ENCODE measurements at regions not wholly inside any gene's neighbourhood (a gene's known extent, or its start where the extent isn't known, plus 50 kb on each side); places are given as distances from the start of the nearest gene placed in this dataset.

DNA sequence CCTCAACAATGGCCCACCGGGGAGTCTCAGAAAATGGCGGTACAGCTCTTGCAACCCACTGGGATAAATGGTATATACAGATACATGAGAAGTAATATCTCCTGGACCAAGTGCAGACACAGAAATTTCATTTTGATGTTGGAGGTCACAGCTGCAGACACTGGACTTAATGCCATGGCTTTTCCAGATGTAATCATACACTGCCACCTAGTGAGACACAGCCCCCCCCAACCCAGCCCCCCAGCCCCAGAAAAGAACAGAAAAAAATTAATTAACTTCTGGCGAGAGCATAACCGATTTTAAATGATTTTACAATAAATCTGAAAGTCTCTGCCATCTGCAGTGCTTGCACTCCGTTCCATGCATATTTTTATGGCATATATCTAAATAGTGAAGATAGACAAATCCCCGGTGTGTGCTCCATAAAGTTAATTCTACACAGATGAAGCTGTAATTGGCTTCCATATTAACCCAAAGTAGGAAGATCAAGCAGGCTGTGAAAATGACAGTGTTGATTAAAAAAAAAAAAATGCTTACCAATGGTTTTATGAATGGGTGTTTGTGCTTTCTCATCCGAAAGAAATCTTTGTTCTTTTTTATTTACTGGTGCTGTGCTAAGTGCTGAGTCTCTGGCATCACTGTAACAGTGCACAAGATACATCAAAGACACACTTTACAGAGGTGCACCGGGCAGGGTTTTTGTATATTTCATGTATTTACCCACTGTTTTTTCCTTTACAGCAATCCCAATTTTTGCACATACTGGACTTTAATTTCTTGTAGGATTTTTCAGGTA lies 804.1 kb downstream of the TFAP2A start:
- no peak for DNase-seq (ENCODE audit: low spot score)

DNA sequence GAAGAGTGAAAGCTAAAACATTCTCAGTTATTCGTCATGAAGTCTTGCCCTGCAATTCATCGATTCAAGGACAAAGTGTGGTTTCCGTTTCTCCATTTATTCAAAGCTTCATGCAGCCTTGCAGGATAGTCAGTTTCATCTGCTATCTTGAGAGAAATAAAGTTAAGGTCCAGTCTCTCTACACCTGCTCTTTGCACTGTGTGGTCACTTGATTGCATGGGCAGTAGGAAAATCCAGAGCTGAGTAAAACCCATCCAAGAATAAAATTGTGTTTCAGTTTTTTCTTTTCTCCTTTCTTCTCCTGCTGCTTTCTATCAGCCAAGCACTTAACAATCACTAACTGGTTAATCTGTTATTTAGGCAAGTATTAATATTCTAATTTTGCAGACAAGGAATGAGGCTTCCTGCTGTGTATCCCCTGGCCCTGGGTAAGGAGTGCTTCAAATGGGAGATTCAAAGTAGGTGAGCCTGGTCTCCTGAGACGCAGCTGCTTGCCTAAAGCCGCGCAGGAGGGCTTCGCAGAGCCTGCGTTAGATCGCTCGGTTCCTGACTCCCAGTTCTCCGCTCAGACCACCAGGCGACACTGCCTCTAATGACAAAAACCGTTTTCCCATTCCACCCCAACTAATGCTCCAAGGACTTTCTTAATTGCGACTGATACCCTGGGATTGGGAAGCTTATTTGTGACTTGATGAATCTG lies 808.3 kb downstream of the TFAP2A start:
- no peak for DNase-seq (ENCODE audit: low spot score)

DNA sequence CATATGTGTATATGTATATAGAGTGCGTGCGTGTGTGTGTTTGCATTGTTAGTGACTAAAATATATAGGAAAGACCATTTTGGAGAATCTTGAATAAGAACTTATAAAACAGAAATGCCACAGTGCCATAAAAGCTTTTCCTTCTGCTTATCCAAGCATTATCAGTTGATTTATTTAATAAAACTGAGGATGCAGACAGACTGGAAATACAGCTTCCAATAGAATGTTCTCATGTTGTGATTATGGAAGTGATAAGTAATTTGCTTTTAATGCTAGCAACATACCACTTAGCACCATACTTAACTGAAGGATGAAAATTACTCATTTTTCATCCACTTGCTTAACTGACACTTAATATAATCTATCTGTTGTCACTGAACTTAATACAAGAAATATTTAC lies 820.1 kb downstream of the TFAP2A start:
- DNase-seq (ENCODE audit: low spot score) = no peak

DNA sequence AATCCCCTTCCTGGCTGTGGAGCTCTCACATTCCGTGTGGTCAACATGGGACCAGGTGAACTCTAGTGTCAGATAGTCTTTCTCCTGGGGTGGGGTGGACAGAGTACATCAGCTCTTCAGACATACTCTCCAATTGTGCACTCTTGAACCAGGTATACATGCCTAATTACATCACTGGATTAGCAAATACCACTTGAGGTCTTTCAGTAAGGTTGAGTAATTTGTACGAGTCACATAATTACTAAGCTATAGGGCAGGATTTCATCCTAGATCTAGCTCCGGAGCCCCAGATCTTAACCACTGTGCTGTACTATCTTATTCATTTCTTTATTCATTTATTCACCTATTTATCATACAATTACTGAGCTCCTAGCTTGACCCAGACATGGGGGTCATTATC lies 821.3 kb downstream of the TFAP2A start:
- no peak for DNase-seq (ENCODE audit: low spot score)

DNA sequence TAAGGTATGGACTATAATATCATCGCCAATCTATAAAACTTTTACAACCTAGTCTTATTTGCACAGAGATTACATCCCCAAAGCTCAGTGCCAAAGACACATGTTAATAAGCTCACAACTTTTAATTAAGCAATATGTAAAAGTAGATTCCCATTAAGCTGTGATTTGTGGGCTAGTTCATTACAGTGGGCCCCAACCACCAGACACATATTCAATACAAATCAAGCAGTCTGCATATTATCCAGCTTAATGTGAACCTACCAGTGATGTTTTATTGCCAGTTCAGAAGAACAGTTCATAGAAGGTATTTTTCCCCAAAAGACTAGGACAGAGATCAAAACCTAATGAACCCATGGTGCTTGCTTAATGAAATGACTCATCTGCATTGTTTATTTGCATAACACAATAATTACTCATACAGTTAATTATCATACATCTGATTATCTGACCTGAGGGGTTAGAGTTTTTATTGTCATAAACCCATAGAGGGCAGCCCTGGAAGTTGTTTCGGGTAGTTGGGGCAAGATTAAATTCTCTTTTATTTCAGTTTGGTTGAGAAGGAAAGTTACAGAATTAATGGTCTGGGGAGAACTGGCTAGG lies 831.0 kb downstream of the TFAP2A start:
- no peak for DNase-seq (ENCODE audit: low spot score)

DNA sequence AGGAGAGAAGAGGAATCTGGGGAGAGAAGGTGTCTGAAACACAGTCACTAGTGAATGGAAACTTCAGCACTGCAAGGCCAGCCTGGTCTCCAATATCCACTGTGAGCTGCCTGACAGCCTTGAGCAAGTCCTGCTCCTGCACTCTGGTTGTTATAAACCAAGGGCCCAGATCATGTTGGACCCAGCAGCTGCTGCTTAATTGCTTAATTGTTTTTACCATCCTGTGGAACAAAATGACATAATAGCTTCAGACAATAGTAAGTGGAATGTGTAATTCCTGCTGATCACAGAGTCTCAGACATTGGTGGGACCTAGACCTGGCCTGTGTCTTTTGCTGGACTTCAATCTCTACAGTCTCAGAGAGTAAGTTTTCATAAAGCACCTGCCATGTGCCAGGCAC lies 833.7 kb downstream of the TFAP2A start:
- DNase-seq (ENCODE audit: low spot score) = no peak

DNA sequence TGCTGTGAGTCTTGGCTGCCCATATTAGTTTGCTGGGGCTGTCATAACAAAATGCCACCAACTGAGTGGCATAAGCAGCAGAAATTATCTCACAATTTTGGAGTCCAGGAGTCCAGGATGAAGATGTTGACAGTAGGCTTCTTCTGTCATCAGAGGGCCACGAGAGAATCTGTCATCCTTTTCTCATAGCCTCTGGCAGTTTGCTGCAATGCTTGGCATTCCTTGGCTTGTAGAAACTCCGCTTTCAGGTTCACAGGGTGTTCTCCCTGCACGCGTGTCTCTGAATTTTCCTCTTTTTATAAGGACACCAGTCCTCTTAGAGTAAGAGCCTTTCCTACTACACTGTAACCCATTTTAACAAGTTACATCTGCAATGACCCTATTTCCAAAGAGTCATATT lies 838.4 kb downstream of the TFAP2A start:
- DNase-seq (ENCODE audit: low spot score) = no peak

DNA sequence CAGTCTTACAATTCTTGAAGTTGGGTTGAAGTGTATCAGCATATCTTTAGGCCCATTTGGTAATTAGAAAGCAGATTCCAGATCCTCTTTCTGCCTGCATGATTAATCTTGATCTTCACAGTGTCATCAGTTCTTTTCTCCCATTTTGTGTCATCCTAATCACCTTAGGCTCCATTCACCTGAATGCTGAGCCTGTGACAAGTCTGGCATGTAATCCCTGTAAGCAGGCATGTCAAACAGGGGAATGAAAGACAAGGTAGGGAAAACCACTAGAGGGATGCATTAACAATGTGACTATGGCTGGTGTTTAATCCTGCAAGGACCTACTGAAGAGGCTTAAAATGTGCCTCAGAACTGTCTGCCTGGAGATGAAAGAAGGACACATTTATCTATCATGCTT lies 848.8 kb downstream of the TFAP2A start:
- no peak for DNase-seq (ENCODE audit: low spot score)

DNA sequence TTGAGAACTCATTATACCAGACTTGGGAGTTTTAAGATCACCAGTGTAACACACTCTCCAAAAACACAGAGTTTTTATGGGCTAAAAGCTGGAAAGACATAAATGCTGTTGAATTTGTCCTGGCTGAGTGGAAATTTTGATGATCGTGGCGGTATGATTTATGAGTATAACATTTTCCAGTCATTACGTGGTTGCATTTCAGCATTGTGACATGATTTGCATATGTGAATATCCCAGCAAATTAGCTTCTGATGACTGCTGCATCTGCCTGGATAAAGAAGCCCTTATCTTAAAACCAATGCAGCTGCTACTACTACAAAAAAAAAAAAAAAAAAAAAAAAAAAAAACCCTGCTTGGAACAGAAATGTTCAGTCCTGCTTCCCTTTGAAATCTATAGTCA lies 850.9 kb downstream of the TFAP2A start:
- DNase-seq (ENCODE audit: low spot score) = no peak

DNA sequence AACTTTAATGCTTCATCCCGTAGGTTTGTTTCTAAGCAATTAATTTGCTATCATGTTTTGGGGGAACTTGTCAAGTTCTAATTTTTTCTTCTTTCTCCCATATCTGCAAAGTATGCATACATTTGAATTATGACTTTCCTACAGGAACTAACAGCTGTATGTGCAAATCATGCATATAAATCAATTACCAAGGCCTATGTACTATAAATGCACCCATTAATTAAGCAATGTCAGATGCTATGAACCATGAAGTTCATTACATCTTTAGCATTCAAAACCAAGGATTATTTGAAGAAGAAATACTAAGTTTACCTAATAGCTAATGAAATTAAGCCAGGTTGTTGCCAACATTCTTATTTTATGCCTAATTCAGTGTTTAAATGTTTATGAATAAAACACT lies 851.3 kb downstream of the TFAP2A start:
- DNase-seq (ENCODE audit: low spot score) = no peak

DNA sequence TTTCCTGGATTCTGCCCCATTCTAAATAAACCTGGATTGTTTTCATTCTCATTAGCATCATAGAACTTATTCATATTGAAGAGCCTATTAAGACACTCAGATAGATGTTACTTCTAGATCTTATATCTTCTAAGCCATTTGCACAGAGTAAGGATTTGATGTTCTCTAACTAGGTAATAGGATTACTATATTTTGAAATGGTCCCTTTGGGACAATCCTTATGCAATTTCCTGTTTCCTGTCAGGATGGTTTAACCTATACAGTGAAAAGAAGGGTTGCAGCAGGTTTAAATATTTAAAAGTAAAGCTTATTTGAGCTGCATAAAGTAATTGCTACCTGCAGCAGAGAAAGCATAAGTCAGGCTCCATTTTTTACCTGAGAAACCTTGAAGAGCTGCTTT lies 860.1 kb downstream of the TFAP2A start:
- no peak for DNase-seq (ENCODE audit: low spot score)

DNA sequence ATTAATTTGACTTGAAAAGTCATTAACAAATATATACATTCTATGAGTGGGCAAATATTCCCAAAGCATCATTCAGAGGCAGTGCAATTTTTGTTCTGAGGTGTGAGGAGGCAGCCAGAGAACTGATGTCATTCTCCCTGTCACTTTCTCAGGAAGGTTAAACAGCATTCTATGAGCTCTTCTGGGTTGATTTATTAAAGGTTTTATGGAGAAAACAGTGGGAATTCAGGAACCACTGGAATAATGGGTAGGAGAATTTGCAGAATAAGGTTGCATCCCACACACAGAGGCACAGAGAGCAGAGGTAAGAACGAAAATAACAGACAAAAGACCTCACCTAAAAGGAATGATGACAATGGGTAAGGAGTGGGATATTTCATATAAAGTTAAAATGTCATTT lies 860.6 kb downstream of the TFAP2A start:
- no peak for DNase-seq (ENCODE audit: low spot score)

DNA sequence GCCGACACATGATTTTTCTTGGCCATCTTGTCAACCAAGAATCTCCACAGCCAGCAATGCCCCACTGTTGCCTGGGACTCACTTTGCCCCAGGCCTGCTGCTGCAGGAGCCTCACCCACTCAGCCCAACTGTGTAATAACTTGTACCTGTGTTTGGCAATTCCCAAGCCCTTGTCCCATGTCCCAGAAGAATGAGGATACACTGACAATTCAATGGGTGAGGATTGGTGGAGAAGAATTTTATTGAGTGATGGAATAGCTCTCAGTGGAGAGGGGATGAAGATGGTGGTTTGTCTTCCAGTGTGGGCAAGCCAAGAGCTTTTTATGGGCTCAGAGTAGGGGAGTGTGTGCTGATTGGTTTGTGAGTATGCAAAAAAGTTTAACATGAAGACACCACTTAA lies 861.9 kb downstream of the TFAP2A start:
- DNase-seq (ENCODE audit: low spot score) = no peak

DNA sequence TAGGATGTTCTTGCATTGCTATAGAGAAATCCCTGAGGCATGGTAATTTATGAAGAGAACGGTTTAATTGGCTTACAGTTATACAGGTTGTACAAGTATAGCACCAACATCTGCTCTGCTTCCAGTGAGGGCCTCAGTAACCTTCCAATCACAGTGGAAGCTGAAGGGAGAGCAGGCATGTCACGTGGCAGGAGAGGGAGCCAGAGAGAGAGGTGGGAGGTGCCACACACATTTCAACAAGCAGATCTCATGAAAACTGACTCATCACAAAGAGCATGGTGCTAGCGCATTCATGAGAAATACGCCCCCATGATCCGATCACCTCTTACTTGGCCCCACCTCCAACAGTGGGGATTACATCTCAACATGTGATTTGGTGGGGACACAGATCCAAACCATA lies 871.2 kb downstream of the TFAP2A start:
- no peak for DNase-seq (ENCODE audit: low spot score)

DNA sequence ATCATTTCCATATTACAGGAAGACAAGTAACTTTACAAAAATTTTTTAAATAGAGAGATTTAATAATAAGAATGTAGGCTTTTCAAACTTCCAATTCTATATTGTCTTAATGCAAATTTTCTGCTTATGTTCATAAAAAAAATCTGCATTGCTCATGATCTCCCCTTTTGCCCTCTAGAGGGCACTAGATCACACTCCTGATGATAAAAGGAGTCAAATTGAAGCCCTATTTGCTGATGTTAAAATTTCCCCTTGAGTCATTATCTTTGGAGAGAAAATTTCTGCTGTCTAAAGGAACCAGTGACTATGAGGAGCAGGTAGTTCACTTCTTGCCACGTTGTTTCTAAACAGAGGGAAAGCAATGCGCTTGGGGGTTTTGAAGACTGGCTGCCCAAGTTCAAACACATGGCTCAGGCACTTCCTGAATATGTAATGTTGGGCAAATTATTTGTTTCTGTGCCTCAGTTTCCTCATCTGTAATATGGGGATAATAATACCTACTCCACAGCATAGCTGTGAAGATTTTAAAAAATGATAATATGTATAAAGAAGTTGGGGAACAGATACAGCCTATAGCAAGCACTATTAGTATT lies 874.2 kb downstream of the TFAP2A start:
- peak; percentile 50 for DNase-seq (ENCODE audit: low spot score)

DNA sequence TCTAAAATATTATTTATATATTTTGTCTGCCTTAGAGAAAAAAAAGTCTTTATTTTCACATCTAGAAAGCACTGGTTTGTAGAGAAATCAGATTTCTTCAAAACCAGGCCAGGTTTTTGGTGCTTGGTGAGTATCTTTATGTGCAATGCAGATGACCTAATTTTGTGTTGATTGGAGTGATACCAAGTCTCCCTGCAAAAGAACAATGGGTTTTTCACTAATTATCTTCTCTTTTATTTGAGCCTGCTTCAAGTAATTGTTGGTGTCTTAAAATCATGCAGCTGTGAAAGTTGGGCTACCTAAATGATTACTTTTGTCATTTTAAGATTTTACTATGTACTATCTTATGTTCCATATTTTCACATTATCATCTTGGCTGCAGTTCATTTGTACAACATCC lies 874.7 kb downstream of the TFAP2A start:
- no peak for DNase-seq (ENCODE audit: low spot score)

DNA sequence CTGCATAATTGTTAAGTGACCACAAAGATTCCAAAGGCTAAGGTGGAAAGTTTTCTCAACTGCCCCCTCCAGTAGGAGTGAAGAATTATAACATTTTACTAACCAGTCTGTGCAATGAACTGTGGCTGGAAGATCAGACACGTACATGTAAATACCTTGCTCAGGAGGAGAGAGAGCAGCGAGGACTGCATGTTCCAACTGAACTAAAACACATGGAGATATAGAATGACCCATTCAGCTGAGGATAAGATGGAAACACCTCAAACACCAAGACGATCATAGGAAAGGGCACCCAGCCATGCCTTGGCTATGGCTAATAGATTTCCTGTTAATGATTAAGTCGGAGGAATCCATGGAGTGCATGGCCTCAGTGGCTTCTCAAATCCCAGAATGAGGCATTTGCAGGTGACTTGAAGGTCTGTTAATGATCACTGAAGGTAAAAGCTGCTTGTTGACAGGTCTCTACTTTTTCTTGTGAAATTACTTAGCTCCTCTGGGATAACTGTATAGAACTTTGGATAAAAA lies 875.6 kb downstream of the TFAP2A start:
- no peak for DNase-seq (ENCODE audit: low spot score)

DNA sequence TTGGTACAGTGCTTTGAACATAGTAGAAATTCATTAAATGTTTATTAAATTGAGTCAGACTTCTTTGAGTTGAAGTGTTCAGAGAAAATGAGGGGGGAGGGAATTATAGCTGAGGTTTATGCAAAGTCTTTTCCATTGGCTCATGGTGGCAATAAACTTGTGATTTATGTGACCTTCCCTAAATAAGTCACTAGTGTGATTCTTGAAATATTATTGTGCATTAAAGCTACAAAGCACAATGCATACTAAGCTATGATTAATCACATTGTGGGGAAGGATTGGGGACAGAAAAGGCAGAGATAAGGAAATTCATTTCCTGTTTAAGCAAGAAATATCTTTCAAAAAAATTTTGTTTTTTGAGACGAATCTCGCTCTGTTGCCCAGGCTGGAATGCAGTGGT lies 877.5 kb downstream of the TFAP2A start:
- DNase-seq (ENCODE audit: low spot score) = peak; percentile 34

DNA sequence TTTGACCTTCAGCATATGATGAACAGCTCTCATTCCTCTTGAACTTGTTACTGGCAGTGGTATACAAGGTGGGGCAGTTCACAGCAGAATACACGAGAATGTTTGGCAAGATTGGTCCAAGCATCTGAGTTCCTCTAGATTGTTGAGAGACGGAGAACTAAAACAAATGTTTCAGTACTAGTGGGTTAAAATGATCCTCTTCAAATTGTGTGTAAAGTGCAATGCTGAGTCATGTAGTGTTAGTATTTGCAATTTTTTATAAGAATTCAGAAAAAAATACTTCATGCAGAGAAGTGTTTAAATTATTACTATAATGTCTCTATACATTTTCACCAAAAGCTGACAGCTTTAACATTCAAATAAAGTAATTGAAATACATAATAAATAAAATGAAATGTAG lies 879.8 kb downstream of the TFAP2A start:
- no peak for DNase-seq (ENCODE audit: low spot score)

DNA sequence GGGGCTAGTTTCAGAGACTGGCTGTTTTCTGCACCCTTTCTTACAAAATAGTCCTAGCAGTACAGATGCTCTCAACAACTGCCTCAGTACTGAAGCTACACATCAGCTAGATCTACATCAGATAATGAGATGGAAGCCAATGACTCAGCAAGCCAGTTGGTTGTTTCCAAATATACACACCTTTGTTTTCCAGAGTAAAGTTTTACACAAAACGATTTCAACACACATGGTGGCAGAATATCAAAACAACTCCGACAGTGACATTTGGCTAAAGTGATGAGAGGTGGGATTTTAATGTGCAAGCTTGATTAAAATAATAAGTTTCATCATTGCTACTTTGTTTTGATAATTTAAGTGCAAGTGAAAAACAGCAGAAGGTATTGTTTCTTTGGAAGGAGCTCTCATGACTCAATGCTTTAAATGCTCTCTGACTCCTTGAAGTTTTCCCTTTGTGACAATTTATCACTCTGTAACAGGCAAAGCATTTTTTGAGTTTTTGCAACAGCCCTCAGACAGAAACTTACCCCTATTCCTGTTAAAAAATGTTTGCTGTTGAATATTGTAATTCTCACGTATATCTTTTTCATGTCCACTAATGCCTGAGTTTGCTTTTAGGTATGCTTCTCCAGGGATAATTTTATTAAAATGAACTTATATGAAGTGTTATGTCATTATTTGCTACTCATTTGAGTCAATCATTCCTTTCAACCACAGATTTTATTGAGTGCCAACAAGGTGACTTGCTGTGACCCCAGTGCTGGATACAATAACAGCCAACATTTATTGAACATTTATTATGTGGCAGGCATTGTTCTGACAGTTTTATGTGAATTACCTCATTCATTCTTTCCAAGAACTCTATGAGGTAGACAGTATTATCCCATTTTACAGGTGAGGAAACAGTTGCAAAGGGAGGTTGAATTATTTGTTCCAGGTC lies 882.0 kb downstream of the TFAP2A start:
- peak; percentile 5 for DNase-seq (ENCODE audit: low spot score)

DNA sequence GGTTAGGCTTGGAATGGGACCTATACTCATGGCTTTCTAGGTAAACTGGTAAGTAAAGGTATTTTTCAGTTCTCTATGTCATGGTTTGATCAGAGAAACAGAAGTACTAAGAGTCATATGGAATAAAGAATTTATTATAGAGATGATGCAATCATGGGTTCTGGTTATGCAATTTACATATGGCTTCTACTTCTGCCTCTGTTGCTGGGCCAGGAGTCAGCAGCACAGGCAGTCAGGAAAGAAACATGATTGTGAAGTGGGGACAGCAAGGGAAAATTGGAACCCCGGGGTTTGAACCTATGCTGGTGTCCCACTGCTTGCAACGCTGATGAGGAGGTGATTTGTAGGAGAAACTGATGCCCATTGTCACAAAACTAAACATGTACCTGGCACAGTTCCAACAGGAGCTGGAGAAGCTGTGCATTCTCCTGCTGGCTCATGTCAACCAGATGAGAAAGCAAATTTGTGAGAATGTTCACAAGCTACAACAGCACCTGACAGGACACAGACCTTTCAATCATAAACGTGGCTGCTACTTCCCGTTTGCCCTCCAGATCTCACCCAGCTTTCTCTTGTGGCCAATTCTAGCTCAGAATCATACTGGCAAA lies 887.1 kb downstream of the TFAP2A start:
- no peak for DNase-seq (ENCODE audit: low spot score)
